Retinal pigment epithelial cell (primary cell): ENCODE measurements at regions not wholly inside any gene's neighbourhood (a gene's known extent, or its start where the extent isn't known, plus 50 kb on each side); places are given as distances from the start of the nearest gene placed in this dataset.

Source experiments
- DNase-seq: peaks from one replicate; pipeline ENCODE4 v3.0.0-alpha.2; 2010; ENCODE audit warnings: low read depth
- H3K4me3 ChIP-seq: 2 replicates; pipeline ENCODE4 v1.5.1; 2011; ENCODE audit warnings: mild to moderate bottlenecking, low read length, control low read depth, moderate library complexity
- TF ChIP-seq, protein P1 (sequence below): conservative IDR thresholded peaks from 2 replicates; pipeline ENCODE4 v1.5.1; 2011; ENCODE audit warnings: low read depth, low read length, control low read depth, inconsistent platforms

DNA sequence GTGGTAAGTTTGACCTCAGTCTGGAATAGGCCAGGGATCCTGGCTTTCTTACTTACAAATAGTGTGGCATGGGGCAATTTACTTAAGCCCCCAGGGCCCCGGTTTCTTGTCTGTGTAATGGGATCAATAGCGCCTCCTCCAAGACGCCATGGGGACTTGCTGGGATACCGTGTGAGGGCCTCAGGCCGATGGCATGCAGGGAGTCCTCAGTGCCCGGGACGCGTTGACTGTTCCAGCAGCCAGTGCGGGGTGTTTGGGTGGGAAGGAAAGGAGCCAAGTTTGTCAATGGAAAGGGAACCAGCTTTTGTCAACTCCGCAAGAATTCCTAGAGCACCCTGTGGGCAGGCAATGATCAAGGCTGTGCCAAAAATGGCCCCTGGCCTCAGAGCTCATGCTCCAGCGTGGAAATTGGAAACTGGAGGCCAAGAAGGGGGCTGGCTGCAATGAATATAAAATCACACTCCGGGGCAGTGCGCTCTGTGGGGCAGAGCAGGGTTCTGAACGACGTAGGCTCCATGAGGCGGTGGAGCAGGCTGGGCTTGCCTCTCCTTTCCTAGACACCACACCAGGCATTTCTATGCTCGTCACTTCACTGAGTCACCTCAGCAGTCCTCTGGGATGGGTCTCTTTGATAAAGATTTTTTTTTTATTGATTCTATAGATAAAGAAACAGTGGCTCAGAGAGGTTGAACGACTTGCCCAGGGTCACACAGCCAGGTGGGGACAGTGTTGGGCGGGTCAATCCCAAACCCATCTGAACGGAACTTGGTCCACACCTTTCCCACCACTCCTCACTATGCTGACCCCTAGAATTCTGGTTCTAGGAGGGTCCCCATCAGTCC, 56.7 kb upstream of the ASAP2 start:
- no peak overlapping the region for H3K4me3 ChIP-seq
- DNase-seq = no peak
- TF ChIP-seq, protein P1, sequence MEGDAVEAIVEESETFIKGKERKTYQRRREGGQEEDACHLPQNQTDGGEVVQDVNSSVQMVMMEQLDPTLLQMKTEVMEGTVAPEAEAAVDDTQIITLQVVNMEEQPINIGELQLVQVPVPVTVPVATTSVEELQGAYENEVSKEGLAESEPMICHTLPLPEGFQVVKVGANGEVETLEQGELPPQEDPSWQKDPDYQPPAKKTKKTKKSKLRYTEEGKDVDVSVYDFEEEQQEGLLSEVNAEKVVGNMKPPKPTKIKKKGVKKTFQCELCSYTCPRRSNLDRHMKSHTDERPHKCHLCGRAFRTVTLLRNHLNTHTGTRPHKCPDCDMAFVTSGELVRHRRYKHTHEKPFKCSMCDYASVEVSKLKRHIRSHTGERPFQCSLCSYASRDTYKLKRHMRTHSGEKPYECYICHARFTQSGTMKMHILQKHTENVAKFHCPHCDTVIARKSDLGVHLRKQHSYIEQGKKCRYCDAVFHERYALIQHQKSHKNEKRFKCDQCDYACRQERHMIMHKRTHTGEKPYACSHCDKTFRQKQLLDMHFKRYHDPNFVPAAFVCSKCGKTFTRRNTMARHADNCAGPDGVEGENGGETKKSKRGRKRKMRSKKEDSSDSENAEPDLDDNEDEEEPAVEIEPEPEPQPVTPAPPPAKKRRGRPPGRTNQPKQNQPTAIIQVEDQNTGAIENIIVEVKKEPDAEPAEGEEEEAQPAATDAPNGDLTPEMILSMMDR = no peak

- no peak for DNase-seq
- TF ChIP-seq, protein P1 = no peak
- no peak overlapping the region for H3K4me3 ChIP-seq
Measured at GRCh38 chr2:9149388-9149660, 57.3 kb upstream of the ASAP2 start.

GRCh38 chr2:9146646-9147045, 60.0 kb upstream of the ASAP2 start:
- no peak overlapping the region for H3K4me3 ChIP-seq
- no peak for DNase-seq
- TF ChIP-seq, protein P1 = no peak

GRCh38 chr2:9145752-9146430, 60.7 kb upstream of the ASAP2 start:
- TF ChIP-seq, protein P1 = no peak
- no peak for DNase-seq

DNA sequence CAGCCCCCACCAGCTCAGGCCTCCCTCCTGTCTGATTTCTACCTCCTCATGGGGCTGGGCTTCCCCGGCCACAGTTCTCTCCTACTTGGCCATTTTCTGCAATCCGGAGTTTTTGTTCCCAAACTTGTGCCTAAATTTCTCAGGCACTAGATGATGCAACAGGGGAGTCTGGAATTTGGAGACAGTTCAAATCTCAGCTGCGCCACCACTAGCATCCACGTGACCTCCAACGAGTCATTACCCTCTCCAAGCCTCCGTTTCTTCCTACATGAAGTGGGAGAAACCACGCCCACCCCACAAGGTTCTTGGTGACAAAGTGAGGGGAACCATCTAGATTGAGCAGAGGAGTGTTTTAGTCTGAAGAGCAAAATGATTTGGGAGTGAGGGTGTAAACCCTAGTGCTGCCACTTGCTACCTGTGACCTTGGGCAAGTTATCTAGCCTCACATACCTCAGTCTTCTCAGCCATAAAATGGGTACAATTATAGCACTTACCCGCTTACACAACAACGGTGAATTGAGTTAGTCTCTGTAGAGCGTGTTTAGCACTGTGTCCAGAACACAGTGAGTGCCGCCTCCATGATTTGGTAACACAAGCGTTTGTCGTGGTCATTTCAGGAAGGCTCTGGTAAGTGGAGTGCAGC, 61.4 kb upstream of the ASAP2 start:
- TF ChIP-seq, protein P1 = no peak
- no peak overlapping the region for H3K4me3 ChIP-seq
- DNase-seq = no peak

More at GRCh38 chr2:9145752-9146430, 60.7 kb upstream of the ASAP2 start:
- no peak overlapping the region for H3K4me3 ChIP-seq

DNA sequence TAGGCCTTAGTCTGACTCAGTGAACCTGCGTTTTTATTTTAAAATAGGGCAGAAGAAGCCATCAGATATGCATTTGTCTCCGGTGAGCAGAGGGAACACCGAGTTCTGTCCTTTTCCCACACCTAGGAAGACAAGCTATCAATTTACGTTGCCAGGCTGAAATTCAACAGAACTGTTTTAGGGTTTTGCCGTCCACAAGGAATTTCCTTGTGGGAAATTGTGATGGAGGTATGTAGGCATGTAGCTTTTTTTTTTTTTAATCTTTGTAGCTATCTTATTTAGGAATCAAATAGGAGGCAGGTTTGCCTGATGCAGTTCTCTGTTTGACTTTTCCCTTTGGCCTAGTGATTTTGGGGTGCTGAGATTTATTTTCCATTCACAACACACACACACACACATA, 62.0 kb upstream of the ASAP2 start:
- no peak overlapping the region for H3K4me3 ChIP-seq
- DNase-seq = no peak
- TF ChIP-seq, protein P1 = no peak

- no peak for DNase-seq
- H3K4me3 ChIP-seq = no peak overlapping the region
- TF ChIP-seq, protein P1 = no peak
Measured at GRCh38 chr2:9144046-9144445, 62.6 kb upstream of the ASAP2 start.
